K562 (cell line): ENCODE measurements at regions not wholly inside any gene's neighbourhood (a gene's known extent, or its start where the extent isn't known, plus 50 kb on each side); places are given as distances from the start of the nearest gene placed in this dataset.

Experiments used
- ATAC-seq: fragments of 200-7000 bp; cut with Tn5 transposase; 3 replicates; pipeline ENCODE4 v1.9.1; 2020; ENCODE audit warnings: moderate library complexity
- BruUV-seq: library from RNA; stranded (reverse); fragments of 400-500 nt; replicated peaks from 2 replicates; lab custom pipeline; 2021; lab: Mats Ljungman, UMichigan
- CTCF ChIA-PET: fragments of 300-600 bp; formaldehyde crosslinking; extraction: SDS; loops from one replicate; lab custom pipeline; 2021; ENCODE audit warnings: low intra/inter-chr PET ratio; lab: Yijun Ruan, JAX
- POLR2A ChIA-PET: fragments of 300-600, 350-650 bp; sonication (Branson Sonifier 250); formaldehyde crosslinking; extraction: SDS; loops from one replicate; lab custom pipeline; 2021; ENCODE audit warnings: antibody characterized with exemption, inconsistent platforms; lab: Yijun Ruan, JAX
- DNase-seq, 4 experiments: peaks; one replicate each; pipeline versions ENCODE4 v3.0.0 to v3.0.0-alpha.2; 2011 to 2018; ENCODE audit warnings: low spot score in 3 of 4, mixed read lengths in 3 of 4; ENCODE audit errors: extremely low read depth in 1 of 4
- FAIRE-seq: peaks from 2 replicates; lab custom pipeline; 2011; peaks lifted over from hg19 to GRCh38; lab: Jason Lieb, UNC
- H2AFZ ChIP-seq: 2 replicates; pipeline ENCODE4 v1.6.0; 2011; ENCODE audit warnings: low read depth, low read length, control low read depth, inconsistent platforms
- H3K27ac ChIP-seq: fragments of 200-600 bp; 3 replicates; pipeline ENCODE4 v1.8.0; 2011; ENCODE audit warnings: low read depth, mild to moderate bottlenecking, control low read depth, inconsistent platforms, low read length, moderate library complexity, mixed read lengths; ENCODE audit errors: extremely low read depth
- H3K27me3 ChIP-seq, 2 experiments: fragments of 300-600 bp in 1 of 2; 2 replicates in 1 of 2; 3 replicates in 1 of 2; pipeline versions ENCODE4 v1.6.0 to v1.8.0; 2011; ENCODE audit warnings: inconsistent platforms in 2 of 2, low read length in 2 of 2, mild to moderate bottlenecking in 1 of 2, mixed read lengths in 1 of 2, moderate library complexity in 1 of 2; ENCODE audit not compliant: control insufficient read depth in 2 of 2, insufficient read depth in 2 of 2
- H3K36me3 ChIP-seq: fragments of 300-600 bp; 3 replicates; pipeline ENCODE4 v1.8.0; 2011; ENCODE audit warnings: mild to moderate bottlenecking, low read length, inconsistent platforms; ENCODE audit not compliant: control insufficient read depth, insufficient read depth
- H3K4me1 ChIP-seq, 2 experiments: fragments of 200-600 bp in 1 of 2; replicated peaks in 1 of 2; 2 replicates in 1 of 2; 3 replicates in 1 of 2; pipeline versions ENCODE4 v1.5.1 to v1.8.0; 2011; ENCODE audit warnings: inconsistent platforms in 2 of 2, low read length in 2 of 2, mild to moderate bottlenecking in 1 of 2, mixed read lengths in 1 of 2, moderate library complexity in 1 of 2; ENCODE audit not compliant: control insufficient read depth in 2 of 2, insufficient read depth in 2 of 2
- H3K4me2 ChIP-seq: 2 replicates; pipeline ENCODE4 v1.6.1; 2011; ENCODE audit warnings: low read length, control low read depth, inconsistent platforms, mixed read lengths; ENCODE audit not compliant: insufficient read depth
- H3K4me3 ChIP-seq: fragments of 200-600 bp; sonication (generic), shearing (Covaris generic); 2 replicates; pipeline ENCODE4 v1.5.1; 2016; ENCODE audit warnings: control low read depth, inconsistent platforms
- H3K79me2 ChIP-seq: fragments of 200-600 bp; 3 replicates; pipeline ENCODE4 v1.8.0; 2011; ENCODE audit warnings: low read length, inconsistent platforms; ENCODE audit not compliant: control insufficient read depth, insufficient read depth
- H3K9ac ChIP-seq, 2 experiments: 2 replicates each; pipeline versions ENCODE4 v1.6.0 to v1.6.1; 2011; ENCODE audit warnings: low read depth in 2 of 2, low read length in 2 of 2, control low read depth in 1 of 2, inconsistent platforms in 1 of 2, mild to moderate bottlenecking in 1 of 2, mixed read lengths in 1 of 2; ENCODE audit not compliant: insufficient read depth in 1 of 2
- H3K9me1 ChIP-seq: one replicate; pipeline ENCODE4 v1.6.0; 2011; ENCODE audit warnings: inconsistent platforms, mild to moderate bottlenecking, low read length, moderate library complexity; ENCODE audit not compliant: control insufficient read depth, insufficient read depth
- H3K9me3 ChIP-seq: replicated peaks from 2 replicates; pipeline ENCODE4 v1.5.1; 2011; ENCODE audit warnings: low read depth, low read length, inconsistent platforms; ENCODE audit not compliant: control insufficient read depth, insufficient read depth
- H4K20me1 ChIP-seq: replicated peaks from 2 replicates; pipeline ENCODE4 v1.6.1; 2011; ENCODE audit warnings: low read length, inconsistent platforms, mixed read lengths; ENCODE audit not compliant: control insufficient read depth, insufficient read depth
- ARID2 ChIP-seq: fragments of 450-650 bp; IDR thresholded peaks from 2 replicates; pipeline ENCODE4 v1.6.1; 2017; ENCODE audit warnings: antibody characterized with exemption, mild to moderate bottlenecking
- CXXC5 ChIP-seq: fragments of 250-450 bp; sonication (Bioruptor Pico); IDR thresholded peaks from 2 replicates; pipeline ENCODE4 v1.8.0; 2022; ENCODE audit warnings: inconsistent platforms, mild to moderate bottlenecking, moderate library complexity
- ESRRA ChIP-seq: fragments of 450-650 bp; IDR thresholded peaks from 2 replicates; pipeline ENCODE4 v1.6.1; 2014; ENCODE audit warnings: low read depth, mild to moderate bottlenecking, moderate library complexity, borderline replicate concordance
- NR2C1 ChIP-seq, 2 experiments: fragments of 450-650 bp; IDR thresholded peaks; 2 replicates each; pipeline ENCODE4 v1.6.1; 2017; ENCODE audit warnings: mild to moderate bottlenecking in 2 of 2, antibody characterized with exemption in 1 of 2, inconsistent platforms in 1 of 2, missing compliant biosample characterization in 1 of 2, missing genetic modification characterization in 1 of 2
- NR2C2 ChIP-seq, 2 experiments: fragments of 200-800 bp in 1 of 2; sonication (Bioruptor generic) in 1 of 2; sonication (generic) in 1 of 2; formaldehyde crosslinking in 1 of 2; IDR thresholded peaks; 2 replicates each; pipeline versions ENCODE4 v1.6.1 to v1.8.0; 2016 to 2022; ENCODE audit warnings: mild to moderate bottlenecking in 1 of 2, missing compliant biosample characterization in 1 of 2, missing genetic modification characterization in 1 of 2, missing genetic modification reagents in 1 of 2
- PPARD ChIP-seq: fragments of 250-450 bp; sonication (Bioruptor Pico); IDR thresholded peaks from 2 replicates; pipeline ENCODE4 v1.8.0; 2022; ENCODE audit warnings: inconsistent platforms, mild to moderate bottlenecking, moderate library complexity
- ZNF175 ChIP-seq: fragments of 200-800 bp; sonication (Bioruptor generic); IDR thresholded peaks from 2 replicates; pipeline ENCODE4 v1.6.1; 2016; ENCODE audit warnings: low read depth, mild to moderate bottlenecking, missing genetic modification characterization, missing compliant biosample characterization
- ZNF79 ChIP-seq: fragments of 250-450 bp; sonication (Bioruptor Pico); IDR thresholded peaks from 2 replicates; pipeline ENCODE4 v1.4.0; 2020; ENCODE audit warnings: low read depth, mild to moderate bottlenecking, moderate library complexity
- WGBS: fragments of 100-300 bp; shearing (Covaris generic); methylation state at CpG from one replicate; pipeline ENCODE4 v1.1.6; 2016; ENCODE audit warnings: low coverage, mixed read lengths; ENCODE audit not compliant: insufficient coverage; ENCODE audit errors: missing lambda C conversion rate; 5-methylcytosine and 5-hydroxymethylcytosine counted together
- in situ Hi-C: fragments of 300-500 bp; cut with MboI; formaldehyde crosslinking; loops from 4 replicates; pipeline ENCODE4 v1.15.0; 2018; ENCODE audit warnings: inconsistent platforms, mixed read lengths
- intact Hi-C: fragments of 100-400 bp; cut with micrococcal nuclease; formaldehyde crosslinking; loops from 2 replicates; pipeline ENCODE4 v1.14.2; 2022
- TF ChIP-seq, protein P1 (sequence below): fragments of 450-650 bp; IDR thresholded peaks from 2 replicates; pipeline ENCODE4 v1.6.1; 2016; ENCODE audit warnings: missing biosample characterization, missing genetic modification characterization
- TF ChIP-seq, protein P2 (sequence below): sonication (generic); formaldehyde crosslinking; IDR thresholded peaks from 2 replicates; pipeline ENCODE4 v1.8.0; 2023; ENCODE audit warnings: mild to moderate bottlenecking, missing genetic modification reagents

DNA sequence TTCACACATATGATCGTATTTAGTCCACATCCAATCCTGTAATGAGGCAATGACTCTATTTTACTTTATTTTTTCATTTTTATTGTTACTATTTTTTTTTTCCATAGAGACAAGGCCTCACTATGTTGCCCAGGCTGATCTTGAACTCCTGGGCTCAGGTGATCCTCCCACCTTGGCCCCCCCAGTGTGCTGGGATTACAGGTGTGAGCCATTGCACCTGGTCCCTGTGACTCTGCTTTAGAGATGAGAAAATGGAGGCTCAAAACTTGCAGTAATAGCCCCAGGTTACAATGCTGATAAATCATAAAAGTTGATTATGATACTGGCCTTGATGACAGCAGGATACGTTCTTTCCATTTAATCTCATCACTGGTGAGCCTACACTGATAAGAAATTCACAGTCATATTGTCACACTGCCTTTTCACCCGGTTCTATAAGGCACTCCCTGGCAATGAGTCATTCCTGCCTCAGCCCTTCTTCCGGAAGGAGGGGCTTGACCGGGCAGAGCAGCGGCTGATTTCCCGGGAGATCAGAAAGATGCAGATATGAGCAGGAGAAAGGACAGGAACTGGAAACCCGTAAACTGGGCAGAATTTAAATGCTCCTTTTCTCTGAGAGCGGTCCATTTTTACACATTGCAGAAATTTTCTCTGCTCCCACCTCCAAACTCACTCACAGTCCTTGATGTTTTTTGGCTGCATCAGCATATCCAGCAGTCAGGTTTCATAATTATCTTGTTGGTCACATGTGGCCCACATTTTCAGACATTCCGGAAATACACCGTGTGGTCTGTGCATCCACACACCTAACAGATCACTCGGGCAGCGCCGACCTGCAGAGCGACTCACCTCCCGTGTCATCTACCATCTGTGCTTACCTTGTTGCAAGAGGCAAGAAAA is 616.4 kb downstream of the EFNB2 start (continued):
- TF ChIP-seq, protein P1, sequence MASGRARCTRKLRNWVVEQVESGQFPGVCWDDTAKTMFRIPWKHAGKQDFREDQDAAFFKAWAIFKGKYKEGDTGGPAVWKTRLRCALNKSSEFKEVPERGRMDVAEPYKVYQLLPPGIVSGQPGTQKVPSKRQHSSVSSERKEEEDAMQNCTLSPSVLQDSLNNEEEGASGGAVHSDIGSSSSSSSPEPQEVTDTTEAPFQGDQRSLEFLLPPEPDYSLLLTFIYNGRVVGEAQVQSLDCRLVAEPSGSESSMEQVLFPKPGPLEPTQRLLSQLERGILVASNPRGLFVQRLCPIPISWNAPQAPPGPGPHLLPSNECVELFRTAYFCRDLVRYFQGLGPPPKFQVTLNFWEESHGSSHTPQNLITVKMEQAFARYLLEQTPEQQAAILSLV (tag) = no peak
- no peak for TF ChIP-seq NR2C2 (CRISPR knock-in tag; IDR thresholded peaks at IDR 0.05)
- peak; percentile 25; the same call in 1 of the 2 replicates for TF ChIP-seq NR2C2 (tag; IDR thresholded peaks at IDR 0.05)

DNA sequence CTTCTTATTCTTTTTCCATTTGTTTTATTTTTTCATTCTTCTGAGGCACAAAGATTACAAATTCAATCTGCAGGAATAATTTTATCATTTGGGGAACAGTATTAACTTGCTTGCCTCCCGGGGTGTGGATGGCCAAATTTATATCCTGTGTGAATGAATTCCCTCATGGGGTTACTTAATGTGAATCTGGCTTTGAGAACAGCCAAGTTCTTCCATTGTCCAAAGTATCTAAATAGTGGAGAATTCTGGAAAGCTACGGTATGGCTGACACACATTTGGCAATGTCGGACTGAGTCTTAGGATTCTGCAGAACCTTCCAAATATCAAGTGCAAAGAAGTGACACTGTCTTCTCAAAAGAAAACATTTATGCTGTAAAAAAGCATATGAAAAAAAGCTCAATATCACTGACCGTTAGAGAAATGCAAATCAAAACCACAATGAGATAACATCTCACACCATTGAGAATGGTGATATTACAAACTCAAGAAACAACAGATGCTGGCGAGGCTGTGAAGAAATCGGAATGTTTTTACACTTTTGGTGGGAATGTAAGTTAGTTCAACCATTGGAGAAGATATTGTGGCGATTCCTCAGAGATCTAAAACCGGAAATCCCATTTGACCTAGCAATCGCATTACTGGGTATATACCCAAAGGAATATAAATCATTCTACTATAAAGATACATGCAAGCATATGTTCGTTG is 620.2 kb downstream of the EFNB2 start:
- Histone ChIP-seq H3K4me2 (no peak overlapping the region), H3K9me3 (no peaks in the 10 kb centered on the region), H4K20me1 (no peaks in the 10 kb centered on the region), H3K27me3 (no peaks in the 10 kb centered on the region), H3K9ac (no peak overlapping the region), H3K27ac (no peak overlapping the region), H3K36me3 (no peaks in the 10 kb centered on the region), H3K79me2 (no peaks in the 10 kb centered on the region), H3K4me3 (no peak overlapping the region), H3K9me1 (no peaks in the 10 kb centered on the region), H2AFZ (no peak overlapping the region), H3K4me1 (no peaks in the 10 kb centered on the region)
- BruUV-seq = no TSS peak
- ATAC-seq (no peak), DNase-seq (no peak), FAIRE-seq (no peak)
- TF ChIP-seq ZNF175 (CRISPR knock-in tag) (no peak), ESRRA (no peak), CXXC5 (CRISPR knock-in tag) (no peak), PPARD (no peak), ZNF79 (CRISPR knock-in tag) (no peak), ARID2 (no peak), NR2C1 (IDR thresholded peaks at IDR 0.05) (no peak), NR2C1 (tag; IDR thresholded peaks at IDR 0.05) (no peak)
- TF ChIP-seq, protein P2, sequence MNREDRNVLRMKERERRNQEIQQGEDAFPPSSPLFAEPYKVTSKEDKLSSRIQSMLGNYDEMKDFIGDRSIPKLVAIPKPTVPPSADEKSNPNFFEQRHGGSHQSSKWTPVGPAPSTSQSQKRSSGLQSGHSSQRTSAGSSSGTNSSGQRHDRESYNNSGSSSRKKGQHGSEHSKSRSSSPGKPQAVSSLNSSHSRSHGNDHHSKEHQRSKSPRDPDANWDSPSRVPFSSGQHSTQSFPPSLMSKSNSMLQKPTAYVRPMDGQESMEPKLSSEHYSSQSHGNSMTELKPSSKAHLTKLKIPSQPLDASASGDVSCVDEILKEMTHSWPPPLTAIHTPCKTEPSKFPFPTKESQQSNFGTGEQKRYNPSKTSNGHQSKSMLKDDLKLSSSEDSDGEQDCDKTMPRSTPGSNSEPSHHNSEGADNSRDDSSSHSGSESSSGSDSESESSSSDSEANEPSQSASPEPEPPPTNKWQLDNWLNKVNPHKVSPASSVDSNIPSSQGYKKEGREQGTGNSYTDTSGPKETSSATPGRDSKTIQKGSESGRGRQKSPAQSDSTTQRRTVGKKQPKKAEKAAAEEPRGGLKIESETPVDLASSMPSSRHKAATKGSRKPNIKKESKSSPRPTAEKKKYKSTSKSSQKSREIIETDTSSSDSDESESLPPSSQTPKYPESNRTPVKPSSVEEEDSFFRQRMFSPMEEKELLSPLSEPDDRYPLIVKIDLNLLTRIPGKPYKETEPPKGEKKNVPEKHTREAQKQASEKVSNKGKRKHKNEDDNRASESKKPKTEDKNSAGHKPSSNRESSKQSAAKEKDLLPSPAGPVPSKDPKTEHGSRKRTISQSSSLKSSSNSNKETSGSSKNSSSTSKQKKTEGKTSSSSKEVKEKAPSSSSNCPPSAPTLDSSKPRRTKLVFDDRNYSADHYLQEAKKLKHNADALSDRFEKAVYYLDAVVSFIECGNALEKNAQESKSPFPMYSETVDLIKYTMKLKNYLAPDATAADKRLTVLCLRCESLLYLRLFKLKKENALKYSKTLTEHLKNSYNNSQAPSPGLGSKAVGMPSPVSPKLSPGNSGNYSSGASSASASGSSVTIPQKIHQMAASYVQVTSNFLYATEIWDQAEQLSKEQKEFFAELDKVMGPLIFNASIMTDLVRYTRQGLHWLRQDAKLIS = no peak
- in situ Hi-C loops (no loop called here), intact Hi-C loops (no loop called here)
- CTCF ChIA-PET = no interaction called here
- POLR2A ChIA-PET = no interaction called here
- WGBS = 2% methylated on average over 9 of the region's 10 CpGs
